DND-41 (cell line): ENCODE measurements at regions not wholly inside any gene's neighbourhood (a gene's known extent, or its start where the extent isn't known, plus 50 kb on each side); places are given as distances from the start of the nearest gene placed in this dataset.
"Not testable (repeated sequence)": the region's sequence is repeated elsewhere in the genome, so short reads cannot be mapped to it uniquely, and the experiment has no call there.

Experiments
- ATAC-seq: fragments of 200-7000 bp; cut with Tn5 transposase; 3 replicates; pipeline ENCODE4 v1.9.1; 2021; ENCODE audit warnings: low read depth; ENCODE audit not compliant: insufficient read depth
- DNase-seq: peaks from one replicate; pipeline ENCODE4 v3.0.0-alpha.2; 2020
- H2AFZ ChIP-seq: 2 replicates; pipeline ENCODE4 v1.6.0; 2012; ENCODE audit warnings: low read depth, low read length
- H3K27ac ChIP-seq: 2 replicates; pipeline ENCODE4 v1.5.1; 2012; ENCODE audit warnings: low read length, inconsistent platforms
- H3K27me3 ChIP-seq: fragments of 200-600 bp; sonication (generic); 2 replicates; pipeline ENCODE4 v1.6.0; 2012; ENCODE audit warnings: low read length, mild to moderate bottlenecking, inconsistent platforms; ENCODE audit not compliant: insufficient read depth, poor library complexity
- H3K36me3 ChIP-seq: 2 replicates; pipeline ENCODE4 v1.5.1; 2012; ENCODE audit warnings: low read length, inconsistent platforms; ENCODE audit not compliant: insufficient read depth
- H3K4me1 ChIP-seq: 2 replicates; pipeline ENCODE4 v1.5.1; 2012; ENCODE audit warnings: mild to moderate bottlenecking, low read length; ENCODE audit not compliant: insufficient read depth
- H3K4me2 ChIP-seq: 2 replicates; pipeline ENCODE4 v1.6.0; 2012; ENCODE audit warnings: mild to moderate bottlenecking, moderate library complexity, low read length, inconsistent platforms; ENCODE audit not compliant: insufficient read depth
- H3K4me3 ChIP-seq, 2 experiments: fragments of 200-600 bp in 1 of 2; shearing (Covaris generic) in 1 of 2; 2 replicates each; pipeline ENCODE4 v1.5.1; 2012 to 2016; ENCODE audit warnings: inconsistent platforms in 2 of 2, low read length in 2 of 2, mild to moderate bottlenecking in 2 of 2, low read depth in 1 of 2, moderate library complexity in 1 of 2
- H3K79me2 ChIP-seq: 2 replicates; pipeline ENCODE4 v1.6.0; 2012; ENCODE audit warnings: low read length, inconsistent platforms; ENCODE audit not compliant: insufficient read depth
- H3K9ac ChIP-seq: 2 replicates; pipeline ENCODE4 v1.6.0; 2012; ENCODE audit warnings: low read depth, mild to moderate bottlenecking, inconsistent platforms, low read length, moderate library complexity
- H3K9me3 ChIP-seq: 2 replicates; pipeline ENCODE4 v1.5.1; 2012; ENCODE audit warnings: low read length, moderate library complexity, mild to moderate bottlenecking, inconsistent platforms; ENCODE audit not compliant: insufficient read depth, severe bottlenecking
- H4K20me1 ChIP-seq: 2 replicates; pipeline ENCODE4 v1.6.0; 2012; ENCODE audit warnings: low read length; ENCODE audit not compliant: insufficient read depth
- EZH2 ChIP-seq: IDR thresholded peaks from 3 replicates; pipeline ENCODE4 v1.6.1; 2012; ENCODE audit warnings: borderline replicate concordance, low read depth, mild to moderate bottlenecking, moderate library complexity, low read length, inconsistent platforms; ENCODE audit not compliant: severe bottlenecking
- TF ChIP-seq, protein P1 (sequence below): IDR thresholded peaks from 2 replicates; pipeline ENCODE4 v1.5.1; 2012; ENCODE audit warnings: borderline replicate concordance, low read length, moderate library complexity, mild to moderate bottlenecking; ENCODE audit not compliant: poor library complexity, severe bottlenecking; ENCODE audit errors: extremely low read depth

DNA sequence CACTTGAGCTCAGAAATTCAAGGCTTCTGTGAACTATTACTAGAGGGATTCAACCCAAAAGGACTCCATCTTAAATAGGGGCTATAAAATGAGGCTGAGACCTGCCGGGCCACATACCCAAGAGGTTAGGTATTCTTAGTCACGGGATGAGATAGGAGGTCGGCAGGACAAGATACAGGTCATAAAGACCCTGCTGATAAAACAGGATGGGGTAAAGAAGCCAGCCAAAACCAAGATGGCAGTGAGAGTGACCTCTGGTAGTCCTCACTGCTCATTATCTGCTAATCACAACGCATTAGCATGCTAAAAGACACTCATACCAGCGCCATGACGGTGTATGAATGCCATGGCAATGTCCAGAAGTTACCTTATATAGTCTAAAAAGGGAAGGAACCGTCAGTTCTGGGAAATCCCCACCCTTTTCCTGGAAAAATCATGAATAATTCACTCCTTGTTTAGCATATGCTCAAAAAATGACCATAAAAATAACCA, 101.2 kb upstream of the TRIM24 start:
- no peak overlapping the region for H3K27ac ChIP-seq
- no peaks in the 10 kb centered on the region for H3K9me3 ChIP-seq
- H3K9ac ChIP-seq, result no peak overlapping the region
- no peak for ATAC-seq
- H3K4me1 ChIP-seq, result no peaks in the 10 kb centered on the region
- no peak overlapping the region for H3K4me3 ChIP-seq
- H3K36me3 ChIP-seq, result no peaks in the 10 kb centered on the region
- no peaks in the 10 kb centered on the region for H4K20me1 ChIP-seq
- no peaks in the 10 kb centered on the region for H3K27me3 ChIP-seq
- H3K4me2 ChIP-seq, result no peak overlapping the region
- H2AFZ ChIP-seq, result no peak overlapping the region
- no peak for DNase-seq
- H3K79me2 ChIP-seq, result no peaks in the 10 kb centered on the region
- TF ChIP-seq, protein P1, sequence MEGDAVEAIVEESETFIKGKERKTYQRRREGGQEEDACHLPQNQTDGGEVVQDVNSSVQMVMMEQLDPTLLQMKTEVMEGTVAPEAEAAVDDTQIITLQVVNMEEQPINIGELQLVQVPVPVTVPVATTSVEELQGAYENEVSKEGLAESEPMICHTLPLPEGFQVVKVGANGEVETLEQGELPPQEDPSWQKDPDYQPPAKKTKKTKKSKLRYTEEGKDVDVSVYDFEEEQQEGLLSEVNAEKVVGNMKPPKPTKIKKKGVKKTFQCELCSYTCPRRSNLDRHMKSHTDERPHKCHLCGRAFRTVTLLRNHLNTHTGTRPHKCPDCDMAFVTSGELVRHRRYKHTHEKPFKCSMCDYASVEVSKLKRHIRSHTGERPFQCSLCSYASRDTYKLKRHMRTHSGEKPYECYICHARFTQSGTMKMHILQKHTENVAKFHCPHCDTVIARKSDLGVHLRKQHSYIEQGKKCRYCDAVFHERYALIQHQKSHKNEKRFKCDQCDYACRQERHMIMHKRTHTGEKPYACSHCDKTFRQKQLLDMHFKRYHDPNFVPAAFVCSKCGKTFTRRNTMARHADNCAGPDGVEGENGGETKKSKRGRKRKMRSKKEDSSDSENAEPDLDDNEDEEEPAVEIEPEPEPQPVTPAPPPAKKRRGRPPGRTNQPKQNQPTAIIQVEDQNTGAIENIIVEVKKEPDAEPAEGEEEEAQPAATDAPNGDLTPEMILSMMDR, result no peak
- no peak for TF ChIP-seq EZH2

DNA sequence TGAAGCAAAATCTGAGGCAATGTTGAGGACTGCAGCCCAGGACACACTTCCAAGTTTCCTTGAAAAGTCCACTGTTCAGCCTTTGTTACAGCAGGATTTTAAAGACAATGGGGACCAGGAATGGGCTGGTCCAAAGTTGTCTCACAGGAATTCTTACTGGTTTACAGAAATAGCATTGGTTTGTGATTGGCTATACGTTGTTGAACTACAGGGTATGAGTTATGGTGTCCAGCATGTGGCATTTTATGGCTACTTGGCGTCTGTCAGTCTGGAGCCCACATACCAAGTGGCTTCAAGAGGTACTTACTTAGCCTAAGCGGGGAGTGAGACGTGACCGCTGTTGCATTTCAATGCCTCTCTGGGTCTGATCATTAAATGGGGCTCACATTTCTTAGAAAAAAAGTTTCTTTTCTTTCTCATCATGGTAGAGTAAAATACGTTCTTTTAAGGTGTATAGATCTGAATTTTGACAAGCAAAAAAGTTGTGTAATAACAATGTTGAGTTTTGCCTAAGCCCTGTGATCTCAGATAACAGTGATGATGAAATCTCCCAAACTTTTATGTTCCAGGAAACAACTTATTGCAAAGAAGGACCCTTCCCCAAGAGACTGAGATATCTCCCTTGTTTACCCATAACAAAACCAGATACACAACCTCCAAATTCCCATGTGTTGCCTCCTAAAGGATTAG, 100.0 kb upstream of the TRIM24 start:
- ATAC-seq (no peak), DNase-seq (no peak)
- Histone ChIP-seq H3K4me3 (no peak overlapping the region), H3K36me3 (no peaks in the 10 kb centered on the region), H3K4me1 (no peaks in the 10 kb centered on the region), H3K9me3 (no peaks in the 10 kb centered on the region), H2AFZ (no peak overlapping the region), H3K9ac (no peak overlapping the region), H4K20me1 (no peaks in the 10 kb centered on the region), H3K79me2 (no peaks in the 10 kb centered on the region), H3K27ac (no peak overlapping the region), H3K4me2 (no peak overlapping the region), H3K27me3 (no peaks in the 10 kb centered on the region)
- TF ChIP-seq, protein P1, result no peak
- no peak for TF ChIP-seq EZH2

DNA sequence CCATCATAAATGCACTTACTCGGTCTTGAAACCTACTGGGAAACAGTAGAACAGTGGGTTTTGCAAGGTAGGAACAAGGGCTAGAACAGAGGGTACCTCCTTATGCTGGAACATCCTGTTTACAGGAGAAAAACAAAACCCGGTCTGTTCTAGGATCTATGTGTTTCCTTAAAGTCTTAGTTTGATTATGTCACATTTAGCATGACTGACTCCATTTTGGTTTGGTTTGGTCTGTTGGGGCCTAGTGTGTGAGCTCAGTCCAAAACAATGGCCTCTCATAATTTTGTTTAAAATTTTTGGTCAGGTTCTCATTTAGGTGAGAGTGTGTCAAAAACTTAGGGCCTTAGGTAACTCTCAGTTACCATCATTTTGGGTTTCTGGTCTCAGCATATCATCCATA, 96.3 kb upstream of the TRIM24 start:
- peaks cover 9% of the 10 kb centered on the region for H3K9me3 ChIP-seq
- ATAC-seq, result no peak

DNA sequence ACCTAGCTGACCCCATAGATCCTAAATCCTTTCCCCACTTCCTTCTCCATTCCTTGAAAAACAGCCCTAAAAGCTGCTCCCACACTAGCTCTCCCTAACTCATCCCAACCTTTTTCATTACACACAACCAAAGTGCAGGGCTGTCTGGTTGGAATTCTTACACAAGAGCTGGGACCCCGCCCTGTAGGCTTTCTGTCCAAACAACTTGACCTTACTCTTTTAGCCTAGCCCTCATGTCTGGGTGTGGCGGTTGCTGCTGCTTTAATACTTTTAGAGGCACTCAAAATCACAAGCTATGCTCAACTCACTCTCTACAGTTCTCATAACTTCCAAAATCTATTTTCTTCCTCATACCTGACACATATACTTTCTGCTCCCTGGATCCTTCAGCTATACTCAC, 93.9 kb upstream of the TRIM24 start:
- H3K4me2 ChIP-seq, H4K20me1 ChIP-seq, DNase-seq, H3K27me3 ChIP-seq, ATAC-seq, H3K79me2 ChIP-seq, H2AFZ ChIP-seq, H3K36me3 ChIP-seq, H3K9ac ChIP-seq, H3K4me1 ChIP-seq, H3K4me3 ChIP-seq, H3K27ac ChIP-seq: not testable (repeated sequence)
- peaks cover 11% of the 10 kb centered on the region for H3K9me3 ChIP-seq

More for the DNA sequence above, 96.3 kb upstream of the TRIM24 start:
- TF ChIP-seq, protein P1, result no peak
- no peak for TF ChIP-seq EZH2
- Histone ChIP-seq H3K4me3 (no peak overlapping the region), H3K4me1 (no peaks in the 10 kb centered on the region), H3K9ac (no peak overlapping the region), H3K27me3 (no peaks in the 10 kb centered on the region), H2AFZ (no peak overlapping the region), H3K36me3 (no peaks in the 10 kb centered on the region), H3K79me2 (no peaks in the 10 kb centered on the region), H3K27ac (no peak overlapping the region), H4K20me1 (no peaks in the 10 kb centered on the region), H3K4me2 (no peak overlapping the region)
- DNase-seq, result no peak

DNA sequence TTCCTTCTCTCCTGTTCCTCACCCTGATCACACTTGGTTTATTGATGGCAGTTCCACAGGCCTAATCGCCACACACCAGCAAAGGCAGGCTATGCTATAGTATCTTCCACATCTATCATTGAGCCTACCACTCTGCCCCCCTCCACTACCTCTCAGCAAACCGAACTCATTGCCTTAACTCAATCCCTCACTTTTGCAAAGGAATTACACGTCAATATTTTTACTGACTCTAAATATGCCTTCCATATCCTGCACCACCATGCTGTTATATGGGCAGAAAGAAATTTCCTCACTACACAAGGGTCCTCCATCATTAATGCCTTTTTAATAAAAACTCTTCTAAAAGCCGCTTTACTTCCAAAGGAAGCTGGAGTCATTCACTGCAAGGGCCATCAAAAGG, 93.4 kb upstream of the TRIM24 start:
- not testable (repeated sequence) for DNase-seq, H3K27me3 ChIP-seq, H3K4me1 ChIP-seq, H2AFZ ChIP-seq, H3K4me2 ChIP-seq, H3K27ac ChIP-seq, H3K79me2 ChIP-seq, H3K4me3 ChIP-seq, H3K36me3 ChIP-seq, H3K9ac ChIP-seq, H4K20me1 ChIP-seq, ATAC-seq
- H3K9me3 ChIP-seq, result peaks cover 11% of the 10 kb centered on the region
